HCT116 (cell line): ENCODE measurements at regions not wholly inside any gene's neighbourhood (a gene's known extent, or its start where the extent isn't known, plus 50 kb on each side); places are given as distances from the start of the nearest gene placed in this dataset.

Experiments used
- ATAC-seq: fragments of 200-7000 bp; cut with Tn5 transposase; 2 replicates; pipeline ENCODE4 v1.9.1; 2020; ENCODE audit warnings: mild to moderate bottlenecking, moderate library complexity
- BruUV-seq: library from RNA; stranded (reverse); fragments of 400-500 nt; replicated peaks from 2 replicates; lab custom pipeline; 2021; lab: Mats Ljungman, UMichigan
- CTCF ChIA-PET: fragments of 300-600 bp; sonication (Branson Sonifier 250); formaldehyde crosslinking; loops from one replicate; lab custom pipeline; 2021; ENCODE audit warnings: antibody characterized with exemption; lab: Charles Lee
- POLR2A ChIA-PET: fragments of 300-600, 350-600 bp; sonication (Branson Sonifier 250); formaldehyde crosslinking; loops from one replicate; lab custom pipeline; 2021; ENCODE audit warnings: antibody characterized with exemption; lab: Charles Lee
- RAD21 ChIA-PET, 2 experiments: fragments of 300-600 bp; sonication (Branson Sonifier 250); formaldehyde crosslinking; loops; one replicate each; lab custom pipeline; 2023; ENCODE audit warnings: low total read pairs in 2 of 2; ENCODE audit not compliant: uncharacterized antibody in 2 of 2, unreplicated experiment in 2 of 2, low non-redundant PET in 1 of 2; lab: Charles Lee
- DNase-seq: peaks from one replicate; pipeline ENCODE4 v3.0.0-alpha.2; 2010; ENCODE audit warnings: low read depth, low spot score
- H2AFZ ChIP-seq: fragments of 200-600 bp; shearing (Covaris generic), sonication (generic); 2 replicates; pipeline ENCODE4 v1.6.1; 2017; ENCODE audit warnings: low read depth, mixed run types, mixed read lengths, antibody characterized with exemption, low read length; ENCODE audit not compliant: poor library complexity, severe bottlenecking
- H3K27ac ChIP-seq: 2 replicates; pipeline ENCODE4 v1.5.1; 2012; ENCODE audit warnings: low read depth, low read length
- H3K27me3 ChIP-seq: fragments of 200-600 bp; sonication (generic); 2 replicates; pipeline ENCODE4 v1.6.1; 2016; ENCODE audit warnings: mixed run types, low read length, mixed read lengths; ENCODE audit not compliant: insufficient read depth
- H3K36me3 ChIP-seq, 2 experiments: fragments of 200-500 bp in 1 of 2; fragments of 200-600 bp in 1 of 2; sonication (Bioruptor generic) in 1 of 2; sonication (generic) in 1 of 2; 2 replicates each; pipeline versions ENCODE4 v1.5.1 to v1.6.1; 2014 to 2016; ENCODE audit warnings: low read length in 2 of 2, inconsistent platforms in 1 of 2, mixed read lengths in 1 of 2, mixed run types in 1 of 2; ENCODE audit not compliant: insufficient read depth in 2 of 2, control insufficient read depth in 1 of 2
- H3K4me1 ChIP-seq, 2 experiments: fragments of 200-600 bp in 1 of 2; sonication (generic) in 1 of 2; 2 replicates each; pipeline versions ENCODE4 v1.5.1 to v1.6.1; 2012 to 2017; ENCODE audit warnings: low read length in 2 of 2, inconsistent platforms in 1 of 2, mild to moderate bottlenecking in 1 of 2, mixed read lengths in 1 of 2, mixed run types in 1 of 2, moderate library complexity in 1 of 2; ENCODE audit not compliant: insufficient read depth in 2 of 2, control insufficient read depth in 1 of 2
- H3K4me2 ChIP-seq: fragments of 200-600 bp; sonication (generic); 2 replicates; pipeline ENCODE4 v1.6.1; 2017; ENCODE audit warnings: mixed run types, low read length, mixed read lengths
- H3K4me3 ChIP-seq, 2 experiments: fragments of 200-600 bp in 1 of 2; sonication (generic) in 1 of 2; replicated peaks in 1 of 2; 2 replicates each; pipeline ENCODE4 v1.5.1; 2011 to 2016; ENCODE audit warnings: low read length in 2 of 2, control low read depth in 1 of 2, low read depth in 1 of 2, mild to moderate bottlenecking in 1 of 2, mixed read lengths in 1 of 2, mixed run types in 1 of 2
- H3K79me2 ChIP-seq: fragments of 200-600 bp; sonication (generic); 2 replicates; pipeline ENCODE4 v1.6.1; 2017; ENCODE audit warnings: mild to moderate bottlenecking, mixed run types, low read length, moderate library complexity, mixed read lengths; ENCODE audit not compliant: insufficient read depth
- H3K9ac ChIP-seq: fragments of 200-600 bp; sonication (generic); 2 replicates; pipeline ENCODE4 v1.6.1; 2016; ENCODE audit warnings: low read length, mixed read lengths
- H3K9me2 ChIP-seq: fragments of 200-600 bp; sonication (generic), shearing (Covaris generic); 2 replicates; pipeline ENCODE4 v1.6.1; 2017; ENCODE audit warnings: mixed run types, mild to moderate bottlenecking, moderate library complexity; ENCODE audit not compliant: insufficient read depth
- H3K9me3 ChIP-seq, 2 experiments: fragments of 200-500 bp in 1 of 2; fragments of 200-600 bp in 1 of 2; sonication (Bioruptor generic) in 1 of 2; sonication (generic) in 1 of 2; 2 replicates each; pipeline ENCODE4 v1.6.1; 2014 to 2017; ENCODE audit warnings: low read length in 2 of 2, mixed read lengths in 2 of 2, inconsistent platforms in 1 of 2, low read depth in 1 of 2, mild to moderate bottlenecking in 1 of 2, mixed run types in 1 of 2, moderate library complexity in 1 of 2; ENCODE audit not compliant: control insufficient read depth in 1 of 2, insufficient read depth in 1 of 2
- H4K20me1 ChIP-seq: fragments of 200-600 bp; sonication (generic), shearing (Covaris generic); 2 replicates; pipeline ENCODE4 v1.6.1; 2017; ENCODE audit warnings: mixed run types, mild to moderate bottlenecking, moderate library complexity; ENCODE audit not compliant: insufficient read depth
- ATF3 ChIP-seq: IDR thresholded peaks from 2 replicates; pipeline ENCODE4 v1.6.1; 2012
- CTCF ChIP-seq, 3 experiments: fragments of 200-600 bp in 1 of 3; sonication (generic) in 1 of 3; IDR thresholded peaks in 2 of 3; conservative IDR thresholded peaks in 1 of 3; 2 replicates each; pipeline ENCODE4 v1.5.1; 2012 to 2017; ENCODE audit warnings: low read depth in 2 of 3, low read length in 2 of 3, antibody characterized with exemption in 1 of 3, borderline replicate concordance in 1 of 3, control low read depth in 1 of 3, mild to moderate bottlenecking in 1 of 3, mixed read lengths in 1 of 3, mixed run types in 1 of 3, moderate library complexity in 1 of 3; ENCODE audit not compliant: insufficient read depth in 1 of 3
- EGR1 ChIP-seq: IDR thresholded peaks from 2 replicates; pipeline ENCODE4 v1.6.1; 2012; ENCODE audit warnings: low read depth
- ELF1 ChIP-seq: IDR thresholded peaks from 2 replicates; pipeline ENCODE4 v1.6.1; 2012; ENCODE audit warnings: low read depth, borderline replicate concordance
- EZH2 ChIP-seq: fragments of 200-600 bp; sonication (generic); IDR thresholded peaks from 2 replicates; pipeline ENCODE4 v1.6.1; 2017; ENCODE audit warnings: antibody characterized with exemption, mixed run types
- FOSL1 ChIP-seq: IDR thresholded peaks from 2 replicates; pipeline ENCODE4 v1.6.1; 2012; ENCODE audit warnings: low read depth
- POLR2AphosphoS5 ChIP-seq: IDR thresholded peaks from 2 replicates; pipeline ENCODE4 v1.6.1; 2011; ENCODE audit warnings: mild to moderate bottlenecking, low read depth, low read length, moderate library complexity
- REST ChIP-seq: IDR thresholded peaks from 2 replicates; pipeline ENCODE4 v1.6.1; 2012; ENCODE audit warnings: low read depth
- SIN3A ChIP-seq: IDR thresholded peaks from 2 replicates; pipeline ENCODE4 v1.6.1; 2012; ENCODE audit warnings: low read depth
- SRF ChIP-seq: IDR thresholded peaks from 2 replicates; pipeline ENCODE4 v1.6.1; 2012; ENCODE audit warnings: low read depth
- intact Hi-C: fragments of 100-400 bp; cut with micrococcal nuclease; formaldehyde crosslinking; loops from 2 replicates; pipeline ENCODE4 v1.10.0; 2022
- TF ChIP-seq, protein P1 (sequence below): IDR thresholded peaks from 2 replicates; pipeline ENCODE4 v1.6.1; 2011; ENCODE audit warnings: mild to moderate bottlenecking, low read length, moderate library complexity; ENCODE audit not compliant: insufficient replicate concordance; ENCODE audit errors: extremely low read depth

DNA sequence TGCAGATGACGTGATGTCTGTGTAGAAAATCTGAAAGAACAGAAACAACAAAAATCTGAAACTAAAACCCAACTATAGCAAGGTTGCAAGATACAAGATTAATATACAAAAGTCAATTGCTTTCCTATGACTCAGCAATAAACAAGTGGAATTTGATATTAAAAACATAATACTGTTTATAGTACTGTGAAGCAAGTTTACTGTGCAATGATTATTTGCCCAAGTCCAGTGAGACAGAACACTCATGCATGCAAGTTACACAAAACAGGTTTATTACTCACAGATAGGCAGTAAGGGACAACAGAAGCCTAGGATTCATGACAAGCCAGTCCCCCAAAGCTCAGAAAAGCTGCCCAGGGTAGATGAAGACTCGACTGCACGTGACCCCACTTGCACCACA is 62.4 kb upstream of the RAB4A start:
- RAD21 ChIA-PET: no interaction called here
- no peak overlapping the region for H3K27ac ChIP-seq
- TF ChIP-seq ELF1: no peak
- no peak for TF ChIP-seq POLR2AphosphoS5
- no peak for TF ChIP-seq SRF
- no peak for TF ChIP-seq ATF3
- TF ChIP-seq FOSL1: no peak
- TF ChIP-seq CTCF (IDR thresholded peaks at IDR 0.05 in 2 of 3, conservative IDR thresholded peaks at IDR 0.05 in 1 of 3; ENCODE audit: borderline replicate concordance in 1 of 3, insufficient read depth in 1 of 3, low read depth in 2 of 3, low read length in 2 of 3): no peak
- TF ChIP-seq EGR1: no peak
- TF ChIP-seq, protein P1, sequence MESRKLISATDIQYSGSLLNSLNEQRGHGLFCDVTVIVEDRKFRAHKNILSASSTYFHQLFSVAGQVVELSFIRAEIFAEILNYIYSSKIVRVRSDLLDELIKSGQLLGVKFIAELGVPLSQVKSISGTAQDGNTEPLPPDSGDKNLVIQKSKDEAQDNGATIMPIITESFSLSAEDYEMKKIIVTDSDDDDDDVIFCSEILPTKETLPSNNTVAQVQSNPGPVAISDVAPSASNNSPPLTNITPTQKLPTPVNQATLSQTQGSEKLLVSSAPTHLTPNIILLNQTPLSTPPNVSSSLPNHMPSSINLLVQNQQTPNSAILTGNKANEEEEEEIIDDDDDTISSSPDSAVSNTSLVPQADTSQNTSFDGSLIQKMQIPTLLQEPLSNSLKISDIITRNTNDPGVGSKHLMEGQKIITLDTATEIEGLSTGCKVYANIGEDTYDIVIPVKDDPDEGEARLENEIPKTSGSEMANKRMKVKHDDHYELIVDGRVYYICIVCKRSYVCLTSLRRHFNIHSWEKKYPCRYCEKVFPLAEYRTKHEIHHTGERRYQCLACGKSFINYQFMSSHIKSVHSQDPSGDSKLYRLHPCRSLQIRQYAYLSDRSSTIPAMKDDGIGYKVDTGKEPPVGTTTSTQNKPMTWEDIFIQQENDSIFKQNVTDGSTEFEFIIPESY: no peak
- TF ChIP-seq EZH2: no peak
- no peak for TF ChIP-seq REST
- no peak for TF ChIP-seq SIN3A
- TF ChIP-seq, all 23 proteins: peak for 0

More for the DNA sequence above, 62.4 kb upstream of the RAB4A start:
- Histone ChIP-seq H3K9me2 (no peaks in the 10 kb centered on the region), H4K20me1 (no peaks in the 10 kb centered on the region), H3K79me2 (no peaks in the 10 kb centered on the region), H3K4me3 (no peak overlapping the region), H3K27me3 (no peaks in the 10 kb centered on the region), H3K9me3 (no peaks in the 10 kb centered on the region), H3K4me1 (no peaks in the 10 kb centered on the region), H2AFZ (no peak overlapping the region), H3K4me2 (no peak overlapping the region), H3K9ac (no peak overlapping the region), H3K36me3 (no peaks in the 10 kb centered on the region)
- BruUV-seq: no TSS peak
- no peak for DNase-seq
- ChIA-PET CTCF (no interaction called here), POLR2A (no interaction called here)
- intact Hi-C loops: no loop called here
- ATAC-seq: no peak
